ENCODE measurements at regions not wholly inside any gene's neighbourhood (a gene's known extent, or its start where the extent isn't known, plus 50 kb on each side); places are given as distances from the start of the nearest gene placed in this dataset.

GRCh38 chr5:52441768-52442167, 345.9 kb upstream of the ITGA1 start:
- no peaks in the 10 kb centered on the region for H3K79me2 ChIP-seq (replicated peaks; ENCODE audit: insufficient read depth, low read length)
- no peaks in the 10 kb centered on the region for H3F3A ChIP-seq (ENCODE audit: insufficient read depth, low read length, poor library complexity, severe bottlenecking)
- TF ChIP-seq MXI1 (conservative IDR thresholded peaks at IDR 0.05; ENCODE audit: poor library complexity, severe bottlenecking) (no peak), SMC3 (conservative IDR thresholded peaks at IDR 0.05; ENCODE audit: poor library complexity) (no peak), TAF1 (IDR thresholded peaks at IDR 0.05; ENCODE audit: low read depth) (no peak), POLR2AphosphoS5 (IDR thresholded peaks at IDR 0.05) (no peak), EZH2 (IDR thresholded peaks at IDR 0.05; ENCODE audit: borderline replicate concordance, insufficient read depth, low read length, poor library complexity, severe bottlenecking) (no peak), EP300 (conservative IDR thresholded peaks at IDR 0.05; ENCODE audit: poor library complexity, severe bottlenecking) (no peak), RAD21 (conservative IDR thresholded peaks at IDR 0.05) (no peak), REST (IDR thresholded peaks at IDR 0.05; ENCODE audit: borderline replicate concordance) (no peak), CTCF (IDR thresholded peaks at IDR 0.05; ENCODE audit: poor library complexity, severe bottlenecking) (no peak)
- H3K9me2 ChIP-seq (ENCODE audit: insufficient read depth, low read length) = no peaks in the 10 kb centered on the region
- no peaks in the 10 kb centered on the region for H4K20me1 ChIP-seq (ENCODE audit: insufficient read depth)
- H3K27me3 ChIP-seq (ENCODE audit: insufficient read depth, low read depth, low read length) = no peaks in the 10 kb centered on the region
- no peak overlapping the region for H3K27ac ChIP-seq (ENCODE audit: low read length)
- H3K9me3 ChIP-seq (ENCODE audit: low read length) = no peaks in the 10 kb centered on the region
- H3K4me2 ChIP-seq (ENCODE audit: low read length) = no peak overlapping the region
- no peak overlapping the region for H2AFZ ChIP-seq (ENCODE audit: low read depth, low read length)
- H3K36me3 ChIP-seq (ENCODE audit: insufficient read depth, low read length) = no peaks in the 10 kb centered on the region
- H3K9ac ChIP-seq (ENCODE audit: low read length) = no peak overlapping the region
- no peak overlapping the region for H3K4me3 ChIP-seq (ENCODE audit: low read length)

GRCh38 chr5:52443187-52443586, 344.5 kb upstream of the ITGA1 start:
- no peaks in the 10 kb centered on the region for H3K9me3 ChIP-seq (ENCODE audit: low read length)
- H3K9ac ChIP-seq (ENCODE audit: low read length) = no peak overlapping the region
- H4K20me1 ChIP-seq (ENCODE audit: insufficient read depth) = no peaks in the 10 kb centered on the region
- H3K4me3 ChIP-seq (ENCODE audit: low read length) = no peak overlapping the region
- no peak overlapping the region for H3K27ac ChIP-seq (ENCODE audit: low read length)
- no peaks in the 10 kb centered on the region for H3K27me3 ChIP-seq (ENCODE audit: insufficient read depth, low read depth, low read length)
- no peaks in the 10 kb centered on the region for H3K36me3 ChIP-seq (ENCODE audit: insufficient read depth, low read length)
- H3K79me2 ChIP-seq (replicated peaks; ENCODE audit: insufficient read depth, low read length) = no peaks in the 10 kb centered on the region
- TF ChIP-seq MXI1 (conservative IDR thresholded peaks at IDR 0.05; ENCODE audit: poor library complexity, severe bottlenecking) = no peak
- no peak for TF ChIP-seq REST (IDR thresholded peaks at IDR 0.05; ENCODE audit: borderline replicate concordance)
- no peak for TF ChIP-seq EP300 (conservative IDR thresholded peaks at IDR 0.05; ENCODE audit: poor library complexity, severe bottlenecking)
- no peak for TF ChIP-seq EZH2 (IDR thresholded peaks at IDR 0.05; ENCODE audit: borderline replicate concordance, insufficient read depth, low read length, poor library complexity, severe bottlenecking)
- no peak for TF ChIP-seq SMC3 (conservative IDR thresholded peaks at IDR 0.05; ENCODE audit: poor library complexity)
- TF ChIP-seq CTCF (IDR thresholded peaks at IDR 0.05; ENCODE audit: poor library complexity, severe bottlenecking) = no peak
- no peak for TF ChIP-seq POLR2AphosphoS5 (IDR thresholded peaks at IDR 0.05)
- no peak for TF ChIP-seq TAF1 (IDR thresholded peaks at IDR 0.05; ENCODE audit: low read depth)
- H3K9me2 ChIP-seq (ENCODE audit: insufficient read depth, low read length) = no peaks in the 10 kb centered on the region
- no peak overlapping the region for H2AFZ ChIP-seq (ENCODE audit: low read depth, low read length)
- H3K4me2 ChIP-seq (ENCODE audit: low read length) = no peak overlapping the region
- H3F3A ChIP-seq (ENCODE audit: insufficient read depth, low read length, poor library complexity, severe bottlenecking) = no peaks in the 10 kb centered on the region
